ENCODE measurements at regions not wholly inside any gene's neighbourhood (a gene's known extent, or its start where the extent isn't known, plus 50 kb on each side); places are given as distances from the start of the nearest gene placed in this dataset.

DNA sequence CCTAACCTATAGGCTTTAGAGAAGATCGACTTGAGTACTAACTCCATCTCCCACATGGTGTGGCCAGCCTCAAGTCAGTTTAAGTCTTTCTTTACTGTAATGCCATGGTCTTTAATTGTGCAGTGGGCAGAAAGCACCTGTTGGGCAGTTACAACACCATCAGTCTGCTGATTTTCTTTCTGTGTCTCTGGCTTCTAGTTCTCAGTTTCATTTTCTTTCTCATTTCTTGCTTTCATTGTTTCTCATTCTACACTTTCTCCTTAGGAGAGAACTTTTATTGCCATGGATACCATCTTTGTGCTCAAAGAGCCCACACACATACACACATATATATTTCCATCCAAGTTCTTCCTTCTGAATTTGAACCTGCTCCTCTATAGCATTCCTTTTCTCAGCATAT is 96.1 kb upstream of the SLC16A7 start:
- Histone ChIP-seq H3K4me3 (replicated peaks in 1 of 4; ENCODE audit: control extremely low read depth in 1 of 4, insufficient read depth in 1 of 4, low read depth in 3 of 4, low read length in 4 of 4) (no peak overlapping the region), H3K9me3 (ENCODE audit: control insufficient read depth, insufficient read depth, low read depth, low read length) (no peaks in the 10 kb centered on the region), H4K20me1 (ENCODE audit: control insufficient read depth, extremely low read depth, insufficient read depth, low read length) (no peaks in the 10 kb centered on the region), H3K4me1 (ENCODE audit: control insufficient read depth, extremely low read depth, insufficient read depth, low read length) (no peaks in the 10 kb centered on the region), H3K4me2 (ENCODE audit: extremely low read depth, insufficient read depth, low read length) (no peak overlapping the region), H3K27me3 (ENCODE audit: control insufficient read depth, insufficient read depth, low read length) (no peaks in the 10 kb centered on the region), H2AFZ (ENCODE audit: low read length) (no peak overlapping the region), H3K9ac (ENCODE audit: insufficient read depth, low read length) (no peak overlapping the region), H3K79me2 (ENCODE audit: control insufficient read depth, insufficient read depth, low read length) (no peaks in the 10 kb centered on the region), H3K36me3 (ENCODE audit: control insufficient read depth, insufficient read depth, low read length) (no peaks in the 10 kb centered on the region), H3K27ac (ENCODE audit: insufficient read depth, low read length) (no peak overlapping the region)
- DNase-seq (ENCODE audit: low read depth in 2 of 2), result no peak
- TF ChIP-seq, protein P1, sequence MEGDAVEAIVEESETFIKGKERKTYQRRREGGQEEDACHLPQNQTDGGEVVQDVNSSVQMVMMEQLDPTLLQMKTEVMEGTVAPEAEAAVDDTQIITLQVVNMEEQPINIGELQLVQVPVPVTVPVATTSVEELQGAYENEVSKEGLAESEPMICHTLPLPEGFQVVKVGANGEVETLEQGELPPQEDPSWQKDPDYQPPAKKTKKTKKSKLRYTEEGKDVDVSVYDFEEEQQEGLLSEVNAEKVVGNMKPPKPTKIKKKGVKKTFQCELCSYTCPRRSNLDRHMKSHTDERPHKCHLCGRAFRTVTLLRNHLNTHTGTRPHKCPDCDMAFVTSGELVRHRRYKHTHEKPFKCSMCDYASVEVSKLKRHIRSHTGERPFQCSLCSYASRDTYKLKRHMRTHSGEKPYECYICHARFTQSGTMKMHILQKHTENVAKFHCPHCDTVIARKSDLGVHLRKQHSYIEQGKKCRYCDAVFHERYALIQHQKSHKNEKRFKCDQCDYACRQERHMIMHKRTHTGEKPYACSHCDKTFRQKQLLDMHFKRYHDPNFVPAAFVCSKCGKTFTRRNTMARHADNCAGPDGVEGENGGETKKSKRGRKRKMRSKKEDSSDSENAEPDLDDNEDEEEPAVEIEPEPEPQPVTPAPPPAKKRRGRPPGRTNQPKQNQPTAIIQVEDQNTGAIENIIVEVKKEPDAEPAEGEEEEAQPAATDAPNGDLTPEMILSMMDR (conservative IDR thresholded peaks at IDR 0.05 in 1 of 2, IDR thresholded peaks at IDR 0.05 in 1 of 2; ENCODE audit: low read depth in 1 of 2, low read length in 2 of 2), result no peak
- TF ChIP-seq EZH2 (IDR thresholded peaks at IDR 0.05; ENCODE audit: low read length, missing control alignments), result no peak

DNA sequence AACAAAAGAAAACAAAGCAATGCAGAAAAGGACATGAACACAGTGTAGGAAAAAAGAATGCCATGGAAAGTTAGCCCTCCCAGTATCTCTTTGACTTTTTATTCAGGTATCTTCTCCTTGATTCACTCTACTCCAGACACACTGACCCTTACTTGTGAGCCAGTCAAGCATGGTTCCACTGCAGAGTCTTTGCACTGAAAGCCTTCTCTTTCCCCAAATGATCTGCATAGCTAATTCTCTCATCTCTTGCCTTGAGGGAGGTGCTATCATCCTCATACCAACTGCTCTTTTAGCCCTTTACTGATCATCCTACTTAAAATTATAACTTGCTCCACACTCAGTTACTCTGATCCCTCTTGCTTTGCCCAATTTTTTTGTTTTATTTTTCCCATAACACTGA is 101.2 kb upstream of the SLC16A7 start:
- no peaks in the 10 kb centered on the region for H4K20me1 ChIP-seq (ENCODE audit: control insufficient read depth, extremely low read depth, insufficient read depth, low read length)
- H3K9me3 ChIP-seq (ENCODE audit: control insufficient read depth, insufficient read depth, low read depth, low read length), result no peaks in the 10 kb centered on the region
- TF ChIP-seq, protein P1 (conservative IDR thresholded peaks at IDR 0.05 in 1 of 2, IDR thresholded peaks at IDR 0.05 in 1 of 2; ENCODE audit: low read depth in 1 of 2, low read length in 2 of 2), result no peak
- TF ChIP-seq EZH2 (IDR thresholded peaks at IDR 0.05; ENCODE audit: low read length, missing control alignments), result no peak
- H3K4me3 ChIP-seq (replicated peaks in 1 of 4; ENCODE audit: control extremely low read depth in 1 of 4, insufficient read depth in 1 of 4, low read depth in 3 of 4, low read length in 4 of 4), result no peak overlapping the region
- H3K27me3 ChIP-seq (ENCODE audit: control insufficient read depth, insufficient read depth, low read length), result no peaks in the 10 kb centered on the region
- no peak overlapping the region for H3K9ac ChIP-seq (ENCODE audit: insufficient read depth, low read length)
- H3K27ac ChIP-seq (ENCODE audit: insufficient read depth, low read length), result no peak overlapping the region
- H3K4me2 ChIP-seq (ENCODE audit: extremely low read depth, insufficient read depth, low read length), result no peak overlapping the region
- no peaks in the 10 kb centered on the region for H3K4me1 ChIP-seq (ENCODE audit: control insufficient read depth, extremely low read depth, insufficient read depth, low read length)
- no peaks in the 10 kb centered on the region for H3K36me3 ChIP-seq (ENCODE audit: control insufficient read depth, insufficient read depth, low read length)
- DNase-seq (ENCODE audit: low read depth in 2 of 2), result no peak
- no peak overlapping the region for H2AFZ ChIP-seq (ENCODE audit: low read length)
- no peaks in the 10 kb centered on the region for H3K79me2 ChIP-seq (ENCODE audit: control insufficient read depth, insufficient read depth, low read length)

DNA sequence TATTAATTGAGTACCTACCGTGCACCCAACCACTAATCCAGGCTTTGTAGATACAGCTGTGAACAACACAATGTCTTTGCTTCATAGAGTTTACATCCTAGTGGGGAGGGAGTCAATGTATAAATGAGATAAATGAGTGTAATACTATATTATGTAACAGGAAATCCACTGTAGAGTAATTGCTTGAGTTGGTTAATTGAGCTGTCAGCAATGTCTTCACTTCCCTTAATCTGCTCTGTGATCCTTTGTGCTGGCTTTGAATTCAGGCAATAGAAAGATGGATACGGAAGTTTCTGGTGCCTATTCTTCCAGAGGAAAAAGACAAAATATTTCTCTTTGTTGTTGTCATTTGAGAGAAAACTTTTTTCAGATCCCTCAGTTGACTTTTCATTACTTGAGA is 104.0 kb upstream of the SLC16A7 start:
- TF ChIP-seq, protein P1 (conservative IDR thresholded peaks at IDR 0.05 in 1 of 2, IDR thresholded peaks at IDR 0.05 in 1 of 2; ENCODE audit: low read depth in 1 of 2, low read length in 2 of 2), result no peak
- TF ChIP-seq EZH2 (IDR thresholded peaks at IDR 0.05; ENCODE audit: low read length, missing control alignments), result no peak
- H4K20me1 ChIP-seq (ENCODE audit: control insufficient read depth, extremely low read depth, insufficient read depth, low read length), result no peaks in the 10 kb centered on the region
- no peak overlapping the region for H2AFZ ChIP-seq (ENCODE audit: low read length)
- no peaks in the 10 kb centered on the region for H3K9me3 ChIP-seq (ENCODE audit: control insufficient read depth, insufficient read depth, low read depth, low read length)
- no peak overlapping the region for H3K9ac ChIP-seq (ENCODE audit: insufficient read depth, low read length)
- H3K36me3 ChIP-seq (ENCODE audit: control insufficient read depth, insufficient read depth, low read length), result no peaks in the 10 kb centered on the region
- H3K4me2 ChIP-seq (ENCODE audit: extremely low read depth, insufficient read depth, low read length), result no peak overlapping the region
- no peaks in the 10 kb centered on the region for H3K79me2 ChIP-seq (ENCODE audit: control insufficient read depth, insufficient read depth, low read length)
- no peaks in the 10 kb centered on the region for H3K4me1 ChIP-seq (ENCODE audit: control insufficient read depth, extremely low read depth, insufficient read depth, low read length)
- no peak overlapping the region for H3K27ac ChIP-seq (ENCODE audit: insufficient read depth, low read length)
- no peak for DNase-seq (ENCODE audit: low read depth in 2 of 2)
- H3K4me3 ChIP-seq (replicated peaks in 1 of 4; ENCODE audit: control extremely low read depth in 1 of 4, insufficient read depth in 1 of 4, low read depth in 3 of 4, low read length in 4 of 4), result no peak overlapping the region
- no peaks in the 10 kb centered on the region for H3K27me3 ChIP-seq (ENCODE audit: control insufficient read depth, insufficient read depth, low read length)
